ENCODE measurements at regions not wholly inside any gene's neighbourhood (a gene's known extent, or its start where the extent isn't known, plus 50 kb on each side); places are given as distances from the start of the nearest gene placed in this dataset.

DNA sequence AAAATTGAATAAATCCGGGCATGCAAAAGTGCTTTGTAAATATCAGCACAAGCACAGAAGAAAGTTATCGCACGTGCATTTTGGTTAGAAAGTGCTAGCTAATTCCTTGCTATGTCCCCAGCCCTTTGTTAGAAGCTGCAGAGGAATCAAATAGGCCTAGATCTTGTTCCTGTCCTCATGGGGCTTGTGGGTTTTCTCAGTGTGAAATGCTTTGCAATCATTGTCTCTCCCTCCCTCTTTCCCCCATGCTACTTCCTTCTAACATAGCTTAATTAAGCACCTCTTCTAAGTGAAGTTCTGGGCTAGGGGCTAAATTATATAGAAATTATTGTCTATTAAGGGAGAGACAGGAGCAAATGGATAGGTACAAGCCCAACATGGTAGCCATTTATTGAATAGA is 271.7 kb downstream of the RPLP1 start:
- no peak overlapping the region for H2AFZ ChIP-seq (ENCODE audit: low read length)
- no peak overlapping the region for H3K4me3 ChIP-seq (ENCODE audit: low read depth, low read length, poor library complexity, severe bottlenecking)
- BruUV-seq (replicated peaks), result no TSS peak
- no peaks in the 10 kb centered on the region for H4K20me1 ChIP-seq (ENCODE audit: insufficient read depth, low read length)
- POLR2A ChIA-PET, result no interaction called here
- no peak overlapping the region for H3K27ac ChIP-seq (ENCODE audit: low read depth, low read length, poor library complexity, severe bottlenecking)
- no peak overlapping the region for H3K4me2 ChIP-seq (ENCODE audit: low read length)
- H3K9me2 ChIP-seq (ENCODE audit: insufficient read depth, low read length), result no peaks in the 10 kb centered on the region
- peaks cover 2% of the 10 kb centered on the region for H3K4me1 ChIP-seq (ENCODE audit: insufficient read depth, low read length, poor library complexity, severe bottlenecking)
- H3K9me3 ChIP-seq (ENCODE audit: low read length), result no peaks in the 10 kb centered on the region
- intact Hi-C loops (cut with micrococcal nuclease; ENCODE audit: unreplicated experiment), result loop anchor here (10.0 kb wide), 2 partner anchors 150 to 490 kb away; no protein-coding TSS in a partner anchor
- H3K79me2 ChIP-seq (ENCODE audit: insufficient read depth, low read depth, low read length), result no peaks in the 10 kb centered on the region
- H3K36me3 ChIP-seq (ENCODE audit: insufficient read depth, low read length), result no peaks in the 10 kb centered on the region
- DNase-seq (ENCODE audit: low spot score), result no peak
- TF ChIP-seq, protein P1, sequence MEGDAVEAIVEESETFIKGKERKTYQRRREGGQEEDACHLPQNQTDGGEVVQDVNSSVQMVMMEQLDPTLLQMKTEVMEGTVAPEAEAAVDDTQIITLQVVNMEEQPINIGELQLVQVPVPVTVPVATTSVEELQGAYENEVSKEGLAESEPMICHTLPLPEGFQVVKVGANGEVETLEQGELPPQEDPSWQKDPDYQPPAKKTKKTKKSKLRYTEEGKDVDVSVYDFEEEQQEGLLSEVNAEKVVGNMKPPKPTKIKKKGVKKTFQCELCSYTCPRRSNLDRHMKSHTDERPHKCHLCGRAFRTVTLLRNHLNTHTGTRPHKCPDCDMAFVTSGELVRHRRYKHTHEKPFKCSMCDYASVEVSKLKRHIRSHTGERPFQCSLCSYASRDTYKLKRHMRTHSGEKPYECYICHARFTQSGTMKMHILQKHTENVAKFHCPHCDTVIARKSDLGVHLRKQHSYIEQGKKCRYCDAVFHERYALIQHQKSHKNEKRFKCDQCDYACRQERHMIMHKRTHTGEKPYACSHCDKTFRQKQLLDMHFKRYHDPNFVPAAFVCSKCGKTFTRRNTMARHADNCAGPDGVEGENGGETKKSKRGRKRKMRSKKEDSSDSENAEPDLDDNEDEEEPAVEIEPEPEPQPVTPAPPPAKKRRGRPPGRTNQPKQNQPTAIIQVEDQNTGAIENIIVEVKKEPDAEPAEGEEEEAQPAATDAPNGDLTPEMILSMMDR (conservative IDR thresholded peaks at IDR 0.05; ENCODE audit: low read length), result no peak
- TF ChIP-seq EZH2phosphoT487 (IDR thresholded peaks at IDR 0.05; ENCODE audit: borderline replicate concordance, low read depth, low read length), result no peak
- CTCF ChIA-PET (ENCODE audit: unreplicated experiment), result no interaction called here

GRCh38 chr15:69725275-69725674 is 272.7 kb downstream of the RPLP1 start:
- Histone ChIP-seq H4K20me1 (ENCODE audit: insufficient read depth, low read length) (no peaks in the 10 kb centered on the region), H3K27ac (ENCODE audit: low read depth, low read length, poor library complexity, severe bottlenecking) (no peak overlapping the region), H2AFZ (ENCODE audit: low read length) (no peak overlapping the region), H3K4me2 (ENCODE audit: low read length) (no peak overlapping the region), H3K79me2 (ENCODE audit: insufficient read depth, low read depth, low read length) (no peaks in the 10 kb centered on the region), H3K9me3 (ENCODE audit: low read length) (no peaks in the 10 kb centered on the region), H3K36me3 (ENCODE audit: insufficient read depth, low read length) (no peaks in the 10 kb centered on the region), H3K4me3 (ENCODE audit: low read depth, low read length, poor library complexity, severe bottlenecking) (no peak overlapping the region), H3K4me1 (ENCODE audit: insufficient read depth, low read length, poor library complexity, severe bottlenecking) (no peaks in the 10 kb centered on the region), H3K9me2 (ENCODE audit: insufficient read depth, low read length) (no peaks in the 10 kb centered on the region)
- POLR2A ChIA-PET, result no interaction called here
- TF ChIP-seq, protein P1 (conservative IDR thresholded peaks at IDR 0.05; ENCODE audit: low read length), result no peak
- no peak for TF ChIP-seq EZH2phosphoT487 (IDR thresholded peaks at IDR 0.05; ENCODE audit: borderline replicate concordance, low read depth, low read length)
- no peak for DNase-seq (ENCODE audit: low spot score)
- intact Hi-C loops (cut with micrococcal nuclease; ENCODE audit: unreplicated experiment), result loop anchor here (5.0 to 10.0 kb wide), 4 partner anchors 150 to 737 kb away; no protein-coding TSS in a partner anchor
- BruUV-seq (replicated peaks), result no TSS peak
- CTCF ChIA-PET (ENCODE audit: unreplicated experiment), result no interaction called here

DNA sequence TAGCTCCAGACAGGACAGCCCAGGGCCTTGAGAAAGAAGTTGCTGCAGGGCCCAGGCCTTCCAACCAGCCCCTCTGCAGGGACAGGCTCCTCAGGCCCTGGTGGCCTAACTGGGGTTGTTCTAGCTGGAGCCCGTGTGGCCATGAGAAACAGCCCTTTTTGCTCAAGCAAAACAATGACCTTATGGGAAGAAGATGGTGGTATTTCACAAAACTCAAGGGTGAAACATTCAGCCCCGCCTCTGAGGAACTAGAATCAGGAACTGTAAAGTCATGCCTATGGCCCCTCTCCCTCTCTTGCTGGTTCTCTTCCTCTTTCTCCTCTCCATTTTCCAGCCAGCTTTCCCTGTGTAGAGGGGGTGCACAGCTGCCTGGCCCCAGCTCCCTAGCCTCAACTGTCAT is 273.3 kb downstream of the RPLP1 start:
- H3K79me2 ChIP-seq (ENCODE audit: insufficient read depth, low read depth, low read length), result no peaks in the 10 kb centered on the region
- intact Hi-C loops (cut with micrococcal nuclease; ENCODE audit: unreplicated experiment), result loop anchor here (5.0 to 10.0 kb wide), 4 partner anchors 151 to 736 kb away; no protein-coding TSS in a partner anchor
- no peak overlapping the region for H3K4me3 ChIP-seq (ENCODE audit: low read depth, low read length, poor library complexity, severe bottlenecking)
- no peaks in the 10 kb centered on the region for H4K20me1 ChIP-seq (ENCODE audit: insufficient read depth, low read length)
- ChIA-PET CTCF (ENCODE audit: unreplicated experiment) (no interaction called here), POLR2A (no interaction called here)
- TF ChIP-seq EZH2phosphoT487 (IDR thresholded peaks at IDR 0.05; ENCODE audit: borderline replicate concordance, low read depth, low read length), result no peak
- TF ChIP-seq, protein P1 (conservative IDR thresholded peaks at IDR 0.05; ENCODE audit: low read length), result no peak
- H3K4me2 ChIP-seq (ENCODE audit: low read length), result no peak overlapping the region
- H3K4me1 ChIP-seq (ENCODE audit: insufficient read depth, low read length, poor library complexity, severe bottlenecking), result no peaks in the 10 kb centered on the region
- no peaks in the 10 kb centered on the region for H3K36me3 ChIP-seq (ENCODE audit: insufficient read depth, low read length)
- H3K9me2 ChIP-seq (ENCODE audit: insufficient read depth, low read length), result no peaks in the 10 kb centered on the region
- H3K9me3 ChIP-seq (ENCODE audit: low read length), result no peaks in the 10 kb centered on the region
- no peak overlapping the region for H2AFZ ChIP-seq (ENCODE audit: low read length)
- H3K27ac ChIP-seq (ENCODE audit: low read depth, low read length, poor library complexity, severe bottlenecking), result no peak overlapping the region
- DNase-seq (ENCODE audit: low spot score), result no peak
- no TSS peak for BruUV-seq (replicated peaks)
